A204.1 (cell line): ENCODE measurements at regions not wholly inside any gene's neighbourhood (a gene's known extent, or its start where the extent isn't known, plus 50 kb on each side); places are given as distances from the start of the nearest gene placed in this dataset.

Experiments
- FAIRE-seq: peaks from 2 replicates; lab custom pipeline; 2012; peaks lifted over from hg19 to GRCh38; lab: Jason Lieb, UNC

GRCh38 chr12:91618281-91618680, 435.7 kb upstream of the DCN start:
- no peak for FAIRE-seq

GRCh38 chr12:91617818-91618217, 435.2 kb upstream of the DCN start:
- FAIRE-seq: no peak

- no peak for FAIRE-seq
Observed at GRCh38 chr12:91616416-91616815, 433.8 kb upstream of the DCN start.

- no peak for FAIRE-seq
Observed at GRCh38 chr12:91613223-91613779, 430.7 kb upstream of the DCN start.

GRCh38 chr12:91610561-91610960, 427.9 kb upstream of the DCN start:
- no peak for FAIRE-seq

- no peak for FAIRE-seq
Observed at GRCh38 chr12:91609283-91609682, 426.7 kb upstream of the DCN start.

GRCh38 chr12:91608542-91608941, 425.9 kb upstream of the DCN start:
- no peak for FAIRE-seq

GRCh38 chr12:91606662-91607377, 424.2 kb upstream of the DCN start:
- no peak for FAIRE-seq

GRCh38 chr12:91604897-91605296, 422.3 kb upstream of the DCN start:
- no peak for FAIRE-seq

- no peak for FAIRE-seq
Observed at GRCh38 chr12:91603060-91603459, 420.4 kb upstream of the DCN start.

GRCh38 chr12:91601054-91601453, 418.4 kb upstream of the DCN start:
- FAIRE-seq: no peak

- FAIRE-seq: no peak
Observed at GRCh38 chr12:91594715-91595114, 412.1 kb upstream of the DCN start.

- FAIRE-seq: no peak
Observed at GRCh38 chr12:91591639-91591987, 409.0 kb upstream of the DCN start.

- FAIRE-seq: no peak
Observed at GRCh38 chr12:91590966-91591638, 408.5 kb upstream of the DCN start.

- FAIRE-seq: no peak
Observed at GRCh38 chr12:91588874-91589454, 406.3 kb upstream of the DCN start.

GRCh38 chr12:91586015-91586414, 403.4 kb upstream of the DCN start:
- no peak for FAIRE-seq

GRCh38 chr12:91582811-91583210, 400.2 kb upstream of the DCN start:
- no peak for FAIRE-seq

GRCh38 chr12:91579516-91580263, 397.1 kb upstream of the DCN start:
- FAIRE-seq: no peak

GRCh38 chr12:91577586-91578539, 395.2 kb upstream of the DCN start:
- peak; percentile 96 for FAIRE-seq

GRCh38 chr12:91576432-91576831, 393.8 kb upstream of the DCN start:
- FAIRE-seq: no peak

GRCh38 chr12:91575630-91576029, 393.0 kb upstream of the DCN start:
- FAIRE-seq: no peak

- FAIRE-seq: no peak
Observed at GRCh38 chr12:91574975-91575374, 392.4 kb upstream of the DCN start.
